Psoas muscle (tissue), 7 donors: ENCODE measurements at regions not wholly inside any gene's neighbourhood (a gene's known extent, or its start where the extent isn't known, plus 50 kb on each side); places are given as distances from the start of the nearest gene placed in this dataset.
"Not testable (repeated sequence)": the region's sequence is repeated elsewhere in the genome, so short reads cannot be mapped to it uniquely, and the experiment has no call there.

Experiments
- ATAC-seq, 4 donors: fragments of 200-7000 bp; cut with Tn5 transposase; one replicate each; pipeline ENCODE4 v1.9.1; 2020; ENCODE audit warnings: moderate library complexity in 3 of 4, mild to moderate bottlenecking in 2 of 4
- DNase-seq, 2 donors: peaks; one replicate each; pipeline ENCODE4 v3.0.0-alpha.2; 2020
- H3K27ac ChIP-seq: fragments of 200-600 bp; one replicate; pipeline ENCODE4 v1.8.0; 2022
- H3K27me3 ChIP-seq, 3 donors: fragments of 200-600 bp in 1 of 3; one replicate each; pipeline versions ENCODE4 v1.6.1 to v1.8.0; 2013 to 2022; ENCODE audit warnings: low read length in 2 of 3, mild to moderate bottlenecking in 2 of 3, moderate library complexity in 1 of 3; ENCODE audit not compliant: insufficient read depth in 3 of 3
- H3K36me3 ChIP-seq, 2 donors: fragments of 200-600 bp in 1 of 2; one replicate each; pipeline versions ENCODE4 v1.6.1 to v1.8.0; 2013 to 2022; ENCODE audit warnings: low read depth in 1 of 2, mild to moderate bottlenecking in 1 of 2, moderate library complexity in 1 of 2; ENCODE audit not compliant: insufficient read depth in 1 of 2
- H3K4me1 ChIP-seq: fragments of 200-600 bp; one replicate; pipeline ENCODE4 v1.8.0; 2022
- H3K4me3 ChIP-seq: fragments of 200-600 bp; one replicate; pipeline ENCODE4 v1.8.0; 2022; ENCODE audit warnings: mild to moderate bottlenecking
- H3K9me3 ChIP-seq: fragments of 200-600 bp; one replicate; pipeline ENCODE4 v1.8.0; 2022
- WGBS, 3 donors: extraction: QIAGEN DNeasy Blood & Tissue Kit; methylation state at CpG; one replicate each; pipeline versions ENCODE4 v1.1.6 to v1.1.7; 2013; 5-methylcytosine and 5-hydroxymethylcytosine counted together
- intact Hi-C, 2 donors: fragments of 100-400 bp; cut with DNase I; formaldehyde crosslinking; loops; one replicate each; pipeline versions ENCODE4 v1.11.0 to v1.14.2; 2022
- TF ChIP-seq, protein P1 (sequence below): fragments of 200-600 bp; IDR thresholded peaks from one replicate; pipeline ENCODE4 v1.8.0; 2022; ENCODE audit warnings: antibody characterized with exemption
- donor health status: healthy with polysubstance abuse.
- donor health status: DM: no; HTN: no; CAD: no; lungs with moderate emphysema.
- donor health status: Bipolar disorder and iron deficiency.
- donor health status: healthy.
- donor health status: DM: yes; HTN: yes; CAD: no.
- donor health status: DM: no; HTN: no; CAD: no.
- donor health status: DM: yes; HTN: yes; CAD: no.

DNA sequence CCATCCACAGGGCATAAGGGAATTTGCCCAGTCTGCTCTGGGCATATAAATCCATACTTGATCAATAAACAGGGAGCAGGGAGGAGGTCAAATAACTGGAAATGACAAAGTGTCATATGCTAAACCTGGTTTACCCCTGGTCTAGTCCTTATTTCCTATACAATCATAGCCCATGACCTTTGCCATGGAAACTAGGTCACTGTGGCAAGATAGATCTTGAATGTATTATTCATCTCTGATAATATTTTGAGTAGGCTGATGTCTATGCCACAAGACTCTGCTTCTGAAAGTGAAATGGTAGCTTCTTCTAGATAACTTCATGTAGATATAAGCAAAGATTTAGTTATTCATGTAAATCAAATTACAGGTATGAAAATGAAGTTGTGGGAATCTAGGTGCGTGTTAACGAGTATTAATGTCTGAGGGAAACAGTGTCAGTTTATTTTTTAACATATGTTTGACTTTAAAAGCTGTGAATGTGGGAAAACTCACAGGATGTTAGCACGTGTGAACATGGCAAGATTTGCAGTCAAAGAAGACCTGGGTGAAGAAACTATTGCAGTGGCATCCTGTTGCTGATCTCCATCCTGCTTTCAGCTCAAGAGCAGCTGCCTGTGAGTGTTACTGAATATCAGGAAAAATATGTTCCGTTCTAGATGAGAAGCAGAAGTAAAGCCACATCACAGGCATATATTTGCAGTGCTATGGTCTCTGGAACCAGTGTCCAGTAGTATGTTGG lies 81.8 kb upstream of the NDP start:
- TF ChIP-seq, protein P1, sequence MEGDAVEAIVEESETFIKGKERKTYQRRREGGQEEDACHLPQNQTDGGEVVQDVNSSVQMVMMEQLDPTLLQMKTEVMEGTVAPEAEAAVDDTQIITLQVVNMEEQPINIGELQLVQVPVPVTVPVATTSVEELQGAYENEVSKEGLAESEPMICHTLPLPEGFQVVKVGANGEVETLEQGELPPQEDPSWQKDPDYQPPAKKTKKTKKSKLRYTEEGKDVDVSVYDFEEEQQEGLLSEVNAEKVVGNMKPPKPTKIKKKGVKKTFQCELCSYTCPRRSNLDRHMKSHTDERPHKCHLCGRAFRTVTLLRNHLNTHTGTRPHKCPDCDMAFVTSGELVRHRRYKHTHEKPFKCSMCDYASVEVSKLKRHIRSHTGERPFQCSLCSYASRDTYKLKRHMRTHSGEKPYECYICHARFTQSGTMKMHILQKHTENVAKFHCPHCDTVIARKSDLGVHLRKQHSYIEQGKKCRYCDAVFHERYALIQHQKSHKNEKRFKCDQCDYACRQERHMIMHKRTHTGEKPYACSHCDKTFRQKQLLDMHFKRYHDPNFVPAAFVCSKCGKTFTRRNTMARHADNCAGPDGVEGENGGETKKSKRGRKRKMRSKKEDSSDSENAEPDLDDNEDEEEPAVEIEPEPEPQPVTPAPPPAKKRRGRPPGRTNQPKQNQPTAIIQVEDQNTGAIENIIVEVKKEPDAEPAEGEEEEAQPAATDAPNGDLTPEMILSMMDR, result no peak
- H3K27ac ChIP-seq, result no peak overlapping the region
- no peaks in the 10 kb centered on the region for H3K9me3 ChIP-seq
- no peak overlapping the region for H3K4me3 ChIP-seq
- H3K27me3 ChIP-seq, result peaks cover 0 to 29% (median 0%) of the 10 kb centered on the region in 3 donors
- ATAC-seq (no peak), DNase-seq (no peak)
- 56 to 64% (median 61%) methylated on average over 4 of the region's 4 CpGs for WGBS, 3 donors
- no peaks in the 10 kb centered on the region for H3K4me1 ChIP-seq
- intact Hi-C loops, result no loop called here
- H3K36me3 ChIP-seq, result no peaks in the 10 kb centered on the region

DNA sequence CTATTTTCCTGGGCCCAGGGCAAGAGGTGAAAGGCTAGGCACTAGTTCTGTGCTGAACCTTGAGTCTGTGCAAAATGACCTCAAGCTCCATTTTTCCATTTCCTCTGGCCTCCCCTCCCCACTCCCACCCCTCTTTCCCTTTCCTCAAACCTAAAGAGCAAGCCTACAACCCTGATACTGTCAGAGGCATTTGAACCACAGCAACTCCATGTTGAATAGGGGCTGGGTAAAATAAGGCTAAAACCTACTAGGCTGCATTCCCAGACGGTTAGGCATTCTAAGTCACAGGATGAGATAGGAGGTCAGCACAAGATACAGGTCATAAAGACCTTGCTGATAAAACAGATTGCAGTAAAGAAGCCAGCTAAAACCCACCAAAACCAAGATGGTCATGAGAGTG lies 71.9 kb upstream of the NDP start:
- H3K9me3 ChIP-seq, intact Hi-C loops, H3K27me3 ChIP-seq, DNase-seq, H3K4me1 ChIP-seq, H3K27ac ChIP-seq, ATAC-seq, H3K36me3 ChIP-seq, H3K4me3 ChIP-seq: not testable (repeated sequence)
- WGBS, 3 donors, result 78 to 90% (median 78%) methylated on average over 1 of the region's 1 CpG

DNA sequence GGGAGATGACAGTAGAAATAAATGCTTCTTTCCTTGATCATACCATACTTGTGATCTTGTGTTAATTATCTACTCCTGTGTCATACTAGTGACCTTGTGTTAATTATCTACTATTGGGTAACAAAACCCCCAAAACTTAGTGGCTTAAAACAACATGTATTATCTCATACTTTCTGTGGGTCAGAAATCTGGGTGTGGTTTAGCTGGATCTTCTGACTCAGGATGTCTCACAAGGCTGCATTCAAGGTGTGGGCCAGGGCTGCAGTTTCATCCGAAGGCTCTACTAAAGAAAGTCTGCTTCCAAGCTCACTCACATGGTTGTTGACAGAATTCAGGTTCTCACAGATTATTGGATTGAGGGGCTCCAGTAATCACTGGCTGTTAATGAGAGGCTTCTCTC lies 70.3 kb upstream of the NDP start:
- Histone ChIP-seq H3K36me3 (no peaks in the 10 kb centered on the region), H3K9me3 (no peaks in the 10 kb centered on the region), H3K27ac (no peak overlapping the region), H3K27me3 (peaks cover 0 to 7% (median 0%) of the 10 kb centered on the region in 3 donors), H3K4me1 (no peaks in the 10 kb centered on the region), H3K4me3 (no peak overlapping the region)
- TF ChIP-seq, protein P1, result no peak
- ATAC-seq, result no peak
- intact Hi-C loops, result no loop called here
- 84 to 92% (median 89%) methylated on average over 1 of the region's 1 CpG for WGBS, 3 donors
- no peak for DNase-seq

DNA sequence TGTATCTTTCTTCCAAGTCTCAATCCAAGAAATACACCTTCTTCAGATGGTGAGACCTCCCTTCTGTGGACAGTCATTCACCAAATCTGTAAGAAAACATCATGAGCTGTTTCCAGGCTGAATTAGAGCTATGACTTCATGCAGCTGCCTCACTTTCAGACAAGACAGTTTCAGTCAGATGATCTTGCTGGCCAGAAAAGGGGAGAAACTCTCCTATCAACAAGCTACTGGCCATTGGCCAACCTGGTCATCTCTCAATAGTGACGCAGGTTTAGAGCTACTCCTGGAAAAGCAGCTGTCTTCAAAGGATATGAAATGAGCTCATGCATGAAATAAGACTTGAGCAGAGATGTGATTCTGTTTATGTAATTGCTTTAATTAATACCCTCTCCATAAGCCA lies 69.6 kb upstream of the NDP start:
- TF ChIP-seq, protein P1, result no peak
- WGBS, 3 donors, result 35 to 54% (median 44%) methylated on average over 1 of the region's 1 CpG
- no peak for ATAC-seq
- Histone ChIP-seq H3K36me3 (no peaks in the 10 kb centered on the region), H3K4me1 (no peaks in the 10 kb centered on the region), H3K4me3 (no peak overlapping the region), H3K27ac (no peak overlapping the region), H3K9me3 (no peaks in the 10 kb centered on the region), H3K27me3 (peaks cover 0 to 7% (median 0%) of the 10 kb centered on the region in 3 donors)
- DNase-seq, result no peak
- intact Hi-C loops, result no loop called here

DNA sequence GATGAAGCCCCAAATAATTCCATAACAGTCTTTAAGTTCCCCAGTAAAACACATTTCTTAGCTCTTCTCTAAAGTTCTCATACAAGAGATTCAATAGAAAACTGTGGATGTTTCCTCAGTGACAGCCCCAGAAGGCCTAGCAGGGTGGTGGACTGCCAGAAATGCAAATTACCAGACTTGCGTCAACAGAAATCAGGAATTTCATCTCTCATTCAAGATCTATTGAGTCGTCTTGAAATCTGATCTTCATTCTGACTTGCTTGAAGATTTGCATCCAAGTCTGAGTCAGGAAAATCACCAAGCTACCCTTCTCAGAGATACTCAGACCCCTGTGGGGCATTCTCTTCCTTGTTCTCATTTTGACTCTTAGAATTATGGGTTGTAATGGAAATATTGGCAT lies 68.9 kb upstream of the NDP start:
- Histone ChIP-seq H3K9me3 (no peaks in the 10 kb centered on the region), H3K36me3 (no peaks in the 10 kb centered on the region), H3K27me3 (peaks cover 0 to 7% (median 0%) of the 10 kb centered on the region in 3 donors), H3K27ac (no peak overlapping the region), H3K4me3 (no peak overlapping the region), H3K4me1 (no peaks in the 10 kb centered on the region)
- intact Hi-C loops, result no loop called here
- DNase-seq (no peak), ATAC-seq (no peak)
- WGBS, 3 donors, result 46 to 60% (median 46%) methylated on average over 2 of the region's 2 CpGs
- TF ChIP-seq, protein P1, result no peak
